Caki2 (cell line): ENCODE measurements at regions not wholly inside any gene's neighbourhood (a gene's known extent, or its start where the extent isn't known, plus 50 kb on each side); places are given as distances from the start of the nearest gene placed in this dataset.
"Not testable (repeated sequence)": the region's sequence is repeated elsewhere in the genome, so short reads cannot be mapped to it uniquely, and the experiment has no call there.

Experiments used
- DNase-seq: peaks from one replicate; pipeline ENCODE4 v3.0.0-alpha.2; 2015; ENCODE audit warnings: low read depth
- in situ Hi-C: cut with HindIII; loops from 2 replicates; pipeline ENCODE4 v1.10.0; 2016; ENCODE audit warnings: low sequenced_read_pairs, low pct_unique_long_range_greater_than_20kb, mixed read lengths

- in situ Hi-C loops = no loop called here
These were observed 561.3 kb upstream of the FSHR start for GRCh38 chr2:49715597-49715996.

GRCh38 chr2:49714454-49714853 lies 560.1 kb upstream of the FSHR start:
- no peak for DNase-seq
- in situ Hi-C loops = no loop called here

More at GRCh38 chr2:49715597-49715996, 561.3 kb upstream of the FSHR start:
- DNase-seq = no peak

DNA sequence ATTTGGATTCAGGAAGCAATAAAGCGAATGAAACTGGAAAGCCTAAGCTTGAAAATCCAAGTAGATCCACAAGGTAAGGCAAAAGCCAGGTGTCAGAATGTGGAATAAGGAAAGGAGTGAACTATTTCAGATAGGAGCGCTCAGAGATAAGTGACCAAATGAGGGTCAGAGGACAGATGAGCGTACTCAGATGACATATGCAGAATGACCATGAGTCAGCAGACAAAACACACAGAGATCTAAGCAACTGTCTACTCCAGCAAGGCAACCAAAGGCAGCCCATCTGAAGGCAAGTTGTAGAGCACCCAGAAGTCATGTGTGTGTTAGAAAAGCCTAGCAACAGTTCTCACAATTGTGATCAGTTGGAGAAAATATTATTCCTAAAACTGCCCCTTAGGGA lies 548.4 kb upstream of the FSHR start:
- peak; percentile 55 for DNase-seq
- in situ Hi-C loops = no loop called here

GRCh38 chr2:49693961-49694360 lies 539.6 kb upstream of the FSHR start:
- in situ Hi-C loops = no loop called here

GRCh38 chr2:49692022-49692421 lies 537.7 kb upstream of the FSHR start:
- DNase-seq, in situ Hi-C loops: not testable (repeated sequence)

More at GRCh38 chr2:49693961-49694360, 539.6 kb upstream of the FSHR start:
- no peak for DNase-seq

GRCh38 chr2:49687918-49688317 lies 533.6 kb upstream of the FSHR start:
- peak; percentile 5 for DNase-seq
- in situ Hi-C loops = no loop called here

DNA sequence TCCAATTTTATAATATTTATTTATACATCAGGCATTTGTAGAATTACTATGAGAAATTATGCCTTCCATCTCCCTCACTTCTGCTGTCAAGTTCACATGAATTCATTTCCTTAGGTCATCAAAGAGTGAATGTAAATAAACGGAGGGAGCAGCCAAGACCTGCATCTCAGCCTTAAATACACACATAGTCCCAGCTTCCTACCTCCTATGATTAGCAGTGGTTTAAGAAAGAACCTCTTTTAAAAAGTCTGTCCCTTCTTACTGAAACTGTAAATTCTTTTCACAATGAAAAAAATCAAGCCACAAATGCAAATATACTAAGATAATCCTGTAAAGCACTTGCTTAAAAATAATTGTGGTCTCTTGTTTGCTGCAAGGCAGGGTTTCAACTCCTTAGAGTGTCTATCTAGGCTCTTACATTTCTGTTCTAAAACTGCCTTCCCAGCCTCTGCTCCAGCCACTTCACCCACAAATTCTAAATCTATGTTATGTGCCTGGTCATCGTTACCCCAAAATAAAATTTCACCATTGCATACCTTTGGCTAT lies 532.7 kb upstream of the FSHR start:
- no peak for DNase-seq
- in situ Hi-C loops = no loop called here

GRCh38 chr2:49686291-49686690 lies 532.0 kb upstream of the FSHR start:
- in situ Hi-C loops = no loop called here
- DNase-seq = no peak

DNA sequence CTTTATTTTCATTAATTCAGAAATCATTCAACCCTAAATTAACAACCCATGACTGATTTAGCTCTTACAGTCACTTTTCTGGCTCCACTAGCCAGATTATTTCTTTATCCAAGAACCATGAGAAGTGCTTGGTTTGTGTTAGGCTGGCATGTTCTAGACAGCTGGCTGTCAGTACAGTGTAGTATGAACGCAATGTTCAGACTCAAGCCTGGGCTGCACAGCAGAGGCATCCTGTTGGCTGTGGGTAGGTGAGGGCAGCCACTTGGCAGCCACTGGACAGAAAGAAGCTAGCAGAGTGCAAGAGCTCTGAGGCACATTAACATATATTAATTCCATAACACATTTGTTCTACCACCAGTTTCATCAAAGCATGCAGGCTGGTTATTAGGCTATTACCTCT lies 522.9 kb upstream of the FSHR start:
- DNase-seq = no peak
- in situ Hi-C loops = no loop called here

DNA sequence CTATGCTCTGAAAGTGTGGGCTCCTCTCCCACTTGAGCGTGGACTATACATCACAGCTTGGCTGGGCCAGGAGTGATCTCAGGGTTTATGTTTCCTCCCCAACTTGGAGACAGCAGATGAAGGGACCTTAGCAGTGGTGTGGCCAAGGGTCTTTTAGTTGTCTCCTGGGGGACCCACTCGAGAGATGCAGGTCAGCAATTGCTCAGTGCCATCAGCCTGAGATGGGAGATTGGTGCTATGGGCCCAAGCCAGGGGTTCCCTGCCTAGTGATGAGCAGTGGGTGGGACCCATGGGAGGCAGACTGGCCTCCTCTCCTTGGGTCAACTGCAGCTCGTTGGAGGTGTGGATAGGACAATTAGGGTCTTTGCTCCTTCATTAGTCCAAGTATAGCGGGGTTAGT lies 510.5 kb upstream of the FSHR start:
- in situ Hi-C loops = no loop called here
- no peak for DNase-seq

DNA sequence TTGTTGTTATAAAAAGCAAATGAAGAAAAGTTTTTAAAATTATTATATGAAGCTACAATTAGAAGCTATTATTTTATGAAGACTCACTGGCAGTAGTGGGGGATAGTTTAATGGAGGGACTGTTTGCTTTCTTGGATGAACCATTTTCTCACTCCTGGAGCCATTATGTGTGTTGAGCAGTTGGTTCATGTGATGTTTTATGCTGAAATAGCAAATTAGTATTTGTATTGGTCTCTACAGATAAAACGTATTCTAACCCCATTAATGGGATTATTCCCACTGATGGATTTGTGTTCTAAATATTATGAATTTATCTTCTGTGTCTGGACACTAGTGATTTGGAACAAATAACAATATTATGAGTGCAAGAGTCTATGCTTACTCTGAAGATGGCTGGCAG lies 507.5 kb upstream of the FSHR start:
- no peak for DNase-seq
- in situ Hi-C loops = no loop called here

GRCh38 chr2:49656853-49657252 lies 502.5 kb upstream of the FSHR start:
- DNase-seq = no peak

DNA sequence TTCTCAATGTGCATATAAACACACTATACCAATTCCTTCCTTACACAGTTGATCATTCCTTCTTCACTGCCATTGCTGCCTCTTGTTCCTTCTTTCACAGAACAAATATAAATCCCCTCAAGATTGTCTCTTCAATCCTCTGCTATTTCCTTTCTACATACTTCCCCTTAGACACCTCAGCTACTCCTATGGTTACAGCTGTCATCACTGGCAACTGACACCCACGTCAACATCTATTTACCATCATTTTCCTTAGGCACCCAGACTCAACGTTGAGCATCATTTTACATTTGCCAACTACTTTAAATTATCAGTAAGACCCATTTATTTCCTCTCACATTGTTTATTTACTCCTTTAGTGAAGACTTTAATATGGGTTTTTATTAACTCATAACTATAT lies 488.8 kb upstream of the FSHR start:
- in situ Hi-C loops = no loop called here
- DNase-seq = no peak

More at GRCh38 chr2:49656853-49657252, 502.5 kb upstream of the FSHR start:
- in situ Hi-C loops = no loop called here

DNA sequence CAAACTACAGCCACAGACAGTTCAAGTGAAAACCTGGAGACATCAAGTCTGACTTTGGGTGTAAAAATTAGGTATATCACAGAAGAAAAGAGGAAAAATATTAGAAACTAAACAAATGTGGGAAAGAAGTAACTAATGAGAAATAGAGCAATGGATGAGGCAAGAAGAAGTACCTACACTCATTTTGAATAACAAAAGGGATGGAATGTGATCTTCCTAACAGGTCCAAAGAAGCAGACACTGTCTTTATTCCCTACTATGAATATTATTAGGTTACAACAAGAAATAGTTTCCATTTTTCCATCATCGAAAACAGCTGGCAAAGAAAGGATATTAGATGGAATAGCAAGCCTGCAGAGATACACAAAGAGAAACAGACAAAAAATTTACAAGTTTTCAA lies 486.3 kb upstream of the FSHR start:
- in situ Hi-C loops = no loop called here
- no peak for DNase-seq

GRCh38 chr2:49621016-49621415 lies 466.7 kb upstream of the FSHR start:
- in situ Hi-C loops = no loop called here
- DNase-seq = no peak

DNA sequence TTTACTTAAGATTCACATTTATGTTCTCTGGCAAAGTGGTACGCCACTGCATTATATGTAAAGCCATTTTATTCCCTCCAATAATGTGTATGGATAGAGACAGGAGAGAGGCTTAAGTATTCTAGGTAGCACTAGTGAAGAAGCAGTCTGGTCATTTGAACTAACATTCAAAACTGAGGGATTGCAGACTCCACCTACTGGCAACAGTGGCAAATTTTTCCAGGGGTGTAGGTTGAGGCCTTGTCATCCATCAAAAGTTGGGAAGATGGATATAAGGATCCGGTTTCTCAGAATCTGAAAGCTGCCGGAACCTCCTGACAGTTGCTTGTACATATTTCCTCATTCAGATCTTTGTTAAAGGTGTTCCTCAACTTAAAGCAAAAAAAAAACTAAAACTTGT lies 465.5 kb upstream of the FSHR start:
- DNase-seq = no peak
- in situ Hi-C loops = no loop called here

DNA sequence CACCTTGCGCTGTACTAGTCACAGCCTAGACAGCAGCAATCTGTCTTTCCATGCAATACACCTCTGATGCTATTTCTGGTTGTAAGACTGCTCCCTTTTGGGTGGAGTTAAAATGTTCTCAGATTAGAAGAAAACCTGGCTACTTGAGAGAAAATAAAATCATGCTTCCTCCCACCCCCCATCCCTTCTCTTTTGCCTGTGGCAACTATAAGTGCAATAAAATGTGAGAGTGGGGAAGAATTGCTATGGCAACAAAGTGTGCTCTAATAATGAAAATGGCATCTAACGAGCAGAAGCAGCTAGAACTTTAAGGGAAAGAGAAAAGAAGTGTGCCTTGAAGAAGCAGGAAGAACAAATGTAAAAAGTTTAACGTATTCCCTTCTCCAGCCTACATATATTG lies 464.2 kb upstream of the FSHR start:
- in situ Hi-C loops = no loop called here
- DNase-seq = no peak

DNA sequence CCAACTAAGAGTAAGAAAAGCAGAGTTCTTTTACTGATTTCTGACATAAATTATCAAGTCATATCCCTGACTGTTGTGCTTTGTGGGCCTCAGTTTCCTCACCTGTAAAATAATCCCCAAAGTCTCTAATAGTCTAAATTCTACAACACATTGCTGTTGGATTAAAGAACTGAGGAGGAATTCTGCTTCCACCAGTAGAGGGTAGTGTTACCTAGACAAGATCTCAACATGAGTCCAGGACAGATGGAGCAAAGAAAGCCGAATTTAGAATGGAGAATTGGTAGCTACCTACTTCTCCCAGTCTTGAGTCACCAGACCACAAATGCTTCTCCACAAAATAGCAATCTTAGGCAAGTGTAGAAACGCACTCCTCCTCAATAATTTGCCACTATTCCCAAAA lies 462.5 kb upstream of the FSHR start:
- DNase-seq = peak; percentile 7
- in situ Hi-C loops = no loop called here

DNA sequence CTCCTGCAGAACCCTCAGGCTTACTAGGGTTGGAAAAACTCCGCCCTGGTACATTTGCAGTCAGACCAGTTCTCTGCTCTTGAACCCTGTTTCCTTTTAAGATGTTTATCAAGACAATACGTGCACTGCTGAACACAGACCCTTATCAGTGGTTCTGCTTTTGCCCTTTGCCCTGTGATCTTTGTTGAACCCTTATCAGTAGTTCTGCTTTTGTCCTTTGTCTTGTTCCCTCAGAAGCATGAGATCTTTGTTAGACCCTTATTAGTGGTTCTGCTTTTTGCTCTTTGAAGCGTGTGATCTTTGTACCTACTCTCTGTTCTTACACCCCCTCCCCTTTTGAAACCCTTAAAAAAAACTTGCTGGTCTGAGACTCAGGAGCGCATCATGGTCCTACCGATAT lies 457.5 kb upstream of the FSHR start:
- in situ Hi-C loops, DNase-seq: not testable (repeated sequence)

DNA sequence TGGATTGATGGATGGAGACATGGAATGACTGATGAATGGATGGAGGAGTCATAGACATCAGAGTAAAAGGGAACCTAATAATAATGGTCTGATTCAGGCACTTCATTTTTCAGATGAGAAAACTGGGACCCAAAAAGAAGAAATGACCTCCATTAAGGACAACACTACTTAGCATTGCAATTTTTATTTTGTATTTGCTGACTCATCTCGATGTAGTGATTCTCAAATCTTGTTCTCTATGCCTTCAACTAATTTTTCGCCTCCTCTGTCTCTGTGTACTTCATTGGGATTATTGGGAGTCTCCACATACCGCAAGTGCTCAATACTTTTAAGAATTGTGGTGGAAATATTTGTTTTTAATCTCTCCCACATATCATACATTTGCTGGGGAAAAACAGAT lies 446.2 kb upstream of the FSHR start:
- in situ Hi-C loops = no loop called here
- no peak for DNase-seq

GRCh38 chr2:49598231-49598630 lies 443.9 kb upstream of the FSHR start:
- in situ Hi-C loops = no loop called here

More at GRCh38 chr2:49598231-49598630, 443.9 kb upstream of the FSHR start:
- no peak for DNase-seq
